Raji (cell line): ENCODE measurements at regions not wholly inside any gene's neighbourhood (a gene's known extent, or its start where the extent isn't known, plus 50 kb on each side); places are given as distances from the start of the nearest gene placed in this dataset.

ENCODE experiments used
- POLR2A ChIP-seq: IDR thresholded peaks from 2 replicates; pipeline ENCODE4 v1.6.1; 2011; ENCODE audit warnings: low read depth, low read length, control low read depth; ENCODE audit not compliant: insufficient read depth

DNA sequence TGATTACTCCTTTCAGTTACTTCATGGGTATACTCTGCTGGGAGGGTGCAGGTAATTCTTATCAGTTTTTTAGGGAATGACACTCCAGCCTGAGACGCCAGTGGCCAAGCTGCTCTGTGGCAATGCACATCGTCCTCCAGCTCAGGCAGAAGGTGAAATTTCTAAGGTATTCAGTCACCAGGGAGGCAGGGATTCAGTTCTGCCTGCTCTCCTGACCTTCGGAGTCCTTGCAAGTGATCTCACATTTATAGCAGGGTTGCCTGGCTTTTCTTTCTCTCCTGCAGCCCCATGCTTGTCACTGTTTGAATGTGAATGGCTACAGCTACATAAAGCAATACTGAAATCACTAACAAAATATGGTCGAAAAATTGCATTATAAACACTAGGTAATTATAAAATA, 1447.5 kb downstream of the EFNB2 start:
- no peak for TF ChIP-seq POLR2A

DNA sequence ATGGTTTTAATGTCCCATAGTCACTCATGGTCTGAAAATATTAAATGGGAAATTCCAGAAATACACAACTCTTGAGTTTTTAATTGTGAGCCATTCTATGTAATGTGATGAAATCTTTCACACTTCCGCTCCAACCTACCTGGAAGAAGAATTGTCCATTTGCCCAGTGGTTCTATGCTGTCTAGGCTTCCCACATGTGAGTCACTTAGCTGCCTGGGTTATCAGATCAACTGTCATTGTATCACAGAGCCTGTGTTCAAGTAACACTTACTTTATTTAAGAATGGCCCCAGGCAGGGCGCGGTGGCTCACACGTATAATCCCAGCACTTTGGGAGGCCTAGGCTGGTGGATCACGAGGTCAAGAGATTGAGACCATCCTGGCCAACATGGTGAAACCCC, 1450.5 kb downstream of the EFNB2 start:
- TF ChIP-seq POLR2A, result no peak

DNA sequence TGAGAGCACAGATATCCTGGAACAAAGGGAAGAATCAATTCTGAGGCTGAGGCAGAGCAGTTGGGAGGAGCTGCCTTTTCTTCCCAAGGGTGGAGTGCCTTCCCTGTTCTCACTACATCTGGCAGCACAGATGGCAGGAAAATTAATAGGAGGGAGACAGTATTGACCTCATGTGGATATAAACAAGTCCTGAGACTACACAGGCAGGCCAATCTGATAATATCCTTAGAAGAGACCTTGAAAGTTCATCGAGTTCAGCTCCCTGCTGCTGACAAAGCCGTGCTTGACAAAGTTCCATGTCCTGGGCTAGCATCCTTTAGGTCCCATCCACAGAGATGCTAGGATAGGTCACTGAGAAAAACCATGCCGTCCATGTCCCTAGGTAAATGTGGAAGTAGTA, 1451.5 kb downstream of the EFNB2 start:
- no peak for TF ChIP-seq POLR2A

DNA sequence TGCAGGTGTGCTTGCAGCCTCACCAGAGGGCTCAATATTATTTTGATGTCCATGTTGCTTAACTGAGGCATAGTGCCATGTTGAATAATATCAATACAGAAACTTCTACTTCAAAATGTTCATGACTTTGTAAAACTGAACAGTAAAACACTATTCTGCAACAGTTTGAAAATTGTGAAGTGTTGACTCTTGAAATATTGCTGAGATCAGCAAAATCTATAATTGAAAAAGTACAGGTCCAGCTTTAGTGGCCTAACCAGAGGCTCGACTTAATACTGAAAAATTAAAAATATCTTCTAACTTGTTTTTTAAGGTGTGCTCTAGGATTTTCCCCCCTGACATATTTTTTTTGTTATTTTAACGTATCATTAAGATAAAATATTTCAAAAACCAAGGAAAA, 1460.7 kb downstream of the EFNB2 start:
- TF ChIP-seq POLR2A, result no peak

DNA sequence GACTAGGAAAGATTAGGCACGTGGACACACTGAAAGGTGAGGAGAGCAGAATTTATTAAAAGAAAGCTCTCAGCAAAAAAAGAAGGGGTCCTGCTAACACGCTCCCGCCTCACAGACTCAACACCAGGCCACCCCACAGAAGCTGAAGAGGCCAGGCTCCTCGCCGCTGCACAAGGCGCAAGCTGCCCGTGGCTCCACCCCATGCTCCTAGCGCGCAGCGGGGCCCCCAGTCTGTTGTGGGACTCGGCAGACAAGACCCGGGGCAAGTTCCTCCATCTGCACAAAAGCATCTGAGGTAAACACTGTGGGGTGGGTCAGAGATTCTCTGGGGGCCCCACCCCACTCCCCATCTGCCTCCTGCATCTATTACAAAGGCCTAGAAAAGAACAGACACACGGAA, 1462.4 kb downstream of the EFNB2 start:
- no peak for TF ChIP-seq POLR2A

DNA sequence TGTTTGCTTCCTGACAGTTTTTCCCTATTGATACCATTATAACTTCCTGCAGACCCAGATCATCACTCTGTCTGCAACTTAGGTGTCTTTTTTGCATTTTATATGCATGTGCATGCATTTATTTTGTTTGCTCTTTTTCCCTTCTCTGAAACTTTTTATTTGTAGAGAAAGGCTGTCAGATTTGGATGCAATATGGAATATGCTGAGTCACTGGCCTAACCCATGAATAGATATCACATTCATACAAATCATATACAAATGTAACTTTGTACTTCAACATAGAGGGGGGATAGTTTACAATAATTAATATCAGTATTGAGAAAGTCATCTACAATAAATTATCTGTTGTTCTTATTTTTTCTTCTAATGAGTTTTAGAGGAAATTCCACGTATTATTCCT, 1465.0 kb downstream of the EFNB2 start:
- no peak for TF ChIP-seq POLR2A

DNA sequence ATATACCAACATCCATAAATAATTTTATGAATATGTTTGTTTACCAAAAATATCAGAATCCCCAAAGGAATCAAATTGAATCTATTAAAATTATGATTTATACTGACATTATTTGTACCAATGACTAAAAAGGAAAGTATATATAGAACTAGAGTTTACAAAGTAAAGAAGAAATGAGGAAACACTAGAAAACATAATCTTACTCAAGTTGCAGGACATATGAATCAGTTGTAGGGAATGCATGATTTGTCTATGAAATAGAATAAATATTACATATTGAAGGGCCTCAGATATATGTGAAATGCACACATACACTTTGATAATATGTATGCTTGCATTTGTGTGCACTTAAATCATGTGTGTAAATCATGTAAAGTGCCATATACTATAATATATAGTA, 1466.4 kb downstream of the EFNB2 start:
- TF ChIP-seq POLR2A, result no peak

DNA sequence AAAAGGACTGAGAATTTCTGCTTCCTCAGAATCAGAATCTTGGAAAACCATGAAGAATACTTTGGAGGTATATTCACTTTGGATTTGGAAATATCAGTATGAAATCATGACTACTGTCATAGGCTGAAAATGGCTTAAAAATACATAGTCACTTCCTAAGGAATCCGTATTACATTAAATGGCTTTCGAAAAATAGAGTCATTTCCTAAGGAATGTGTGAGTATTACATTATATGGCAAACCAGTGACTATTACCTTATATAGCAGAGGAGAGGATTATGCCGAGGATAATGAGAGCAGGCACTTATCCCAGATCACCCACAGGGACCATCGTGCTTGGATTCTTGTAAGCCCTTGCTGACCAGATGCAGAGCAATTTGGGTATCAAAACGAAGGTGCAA, 1471.8 kb downstream of the EFNB2 start:
- no peak for TF ChIP-seq POLR2A

DNA sequence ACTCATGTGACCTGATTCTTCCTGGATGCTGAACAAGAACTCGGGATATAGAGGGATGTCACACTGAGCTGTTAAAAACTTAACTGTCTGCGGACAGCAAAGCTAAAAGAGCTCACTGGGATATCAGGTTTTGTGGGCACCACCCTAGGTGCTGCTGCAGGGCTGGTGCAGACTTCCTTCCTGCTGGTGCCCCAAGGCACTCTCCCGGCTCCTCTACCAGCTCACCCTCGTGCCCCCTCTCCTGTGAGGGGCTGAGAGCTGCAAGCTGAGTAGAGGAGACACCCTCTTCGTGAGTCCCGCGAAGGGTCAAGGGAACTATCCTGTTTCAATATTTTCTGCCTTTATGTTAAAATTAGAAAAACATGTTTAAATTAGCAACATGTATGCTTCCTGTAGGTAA, 1475.7 kb downstream of the EFNB2 start:
- no peak for TF ChIP-seq POLR2A

DNA sequence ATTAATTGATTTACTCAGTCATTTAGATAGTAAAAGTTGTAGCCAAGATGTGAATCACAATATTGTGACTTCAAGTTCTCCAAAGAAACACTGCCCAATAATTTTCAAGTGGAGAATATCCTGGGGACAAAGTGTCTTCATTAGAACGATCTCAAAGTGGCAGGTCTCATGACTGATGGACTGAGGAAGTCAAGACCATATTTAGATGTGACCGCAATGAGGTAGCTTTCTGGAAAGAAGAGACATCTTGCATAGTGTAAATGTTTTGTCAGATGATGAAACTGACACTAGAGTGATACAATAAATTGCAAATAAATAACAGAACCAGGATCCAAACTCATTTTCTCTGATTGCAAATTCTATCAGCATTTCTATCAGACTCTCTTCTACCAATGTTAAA, 1476.9 kb downstream of the EFNB2 start:
- no peak for TF ChIP-seq POLR2A

DNA sequence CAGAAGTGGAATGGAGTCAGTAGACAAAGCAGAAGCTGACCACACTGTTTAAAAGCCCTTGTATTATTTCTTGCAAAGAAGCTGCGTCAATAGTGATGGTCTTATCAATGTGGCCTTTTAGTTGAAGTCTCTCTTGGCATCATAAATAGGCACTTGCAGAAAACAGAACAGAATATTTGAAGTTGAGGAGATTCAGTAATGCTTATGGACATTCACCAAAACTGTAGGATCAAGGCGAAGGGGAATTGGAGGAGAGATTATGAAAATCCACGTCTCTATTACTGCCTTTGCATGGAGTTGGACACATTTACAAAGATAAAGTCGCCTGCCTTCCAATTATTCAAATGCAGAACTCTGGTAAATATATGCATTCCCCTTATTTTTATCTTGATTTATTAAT, 1482.8 kb downstream of the EFNB2 start:
- no peak for TF ChIP-seq POLR2A

DNA sequence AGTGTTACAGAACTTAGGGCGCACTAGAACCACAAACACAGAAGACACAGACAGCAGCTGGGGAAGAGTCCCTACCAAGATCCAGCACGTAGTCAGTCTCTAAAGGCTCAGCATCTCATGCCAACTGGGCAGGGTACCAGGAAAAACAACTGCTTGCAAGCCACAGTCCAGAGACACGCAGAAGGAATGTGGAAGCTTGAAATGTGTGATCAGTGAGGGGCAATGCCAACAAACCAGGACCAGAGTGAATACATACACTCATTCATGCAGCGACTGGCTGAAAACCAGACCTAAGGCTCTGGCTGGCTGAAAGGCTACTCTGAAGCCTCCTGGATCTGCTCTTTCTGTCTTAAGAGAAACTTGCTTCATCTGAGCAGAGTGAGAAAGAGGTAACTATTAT, 1484.8 kb downstream of the EFNB2 start:
- TF ChIP-seq POLR2A, result no peak

DNA sequence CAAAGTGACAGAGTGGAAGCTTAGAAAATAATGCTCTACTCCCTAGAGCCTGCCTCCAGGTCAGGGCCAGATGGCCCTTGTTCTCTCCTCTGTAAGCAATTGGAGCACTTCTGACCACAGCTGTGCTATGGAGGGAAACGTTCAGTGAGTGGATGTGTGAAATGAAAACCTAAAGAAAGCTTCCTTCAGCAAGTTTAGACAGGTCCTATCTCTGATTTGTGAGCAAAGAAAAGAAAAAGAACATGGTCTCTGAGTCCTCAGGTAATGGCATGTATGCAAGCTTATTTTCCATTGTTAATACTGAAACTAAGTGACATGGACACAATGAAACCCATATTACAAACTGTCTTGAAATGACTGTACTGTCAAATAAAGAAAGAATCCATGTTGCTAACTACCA, 1486.8 kb downstream of the EFNB2 start:
- TF ChIP-seq POLR2A, result no peak

DNA sequence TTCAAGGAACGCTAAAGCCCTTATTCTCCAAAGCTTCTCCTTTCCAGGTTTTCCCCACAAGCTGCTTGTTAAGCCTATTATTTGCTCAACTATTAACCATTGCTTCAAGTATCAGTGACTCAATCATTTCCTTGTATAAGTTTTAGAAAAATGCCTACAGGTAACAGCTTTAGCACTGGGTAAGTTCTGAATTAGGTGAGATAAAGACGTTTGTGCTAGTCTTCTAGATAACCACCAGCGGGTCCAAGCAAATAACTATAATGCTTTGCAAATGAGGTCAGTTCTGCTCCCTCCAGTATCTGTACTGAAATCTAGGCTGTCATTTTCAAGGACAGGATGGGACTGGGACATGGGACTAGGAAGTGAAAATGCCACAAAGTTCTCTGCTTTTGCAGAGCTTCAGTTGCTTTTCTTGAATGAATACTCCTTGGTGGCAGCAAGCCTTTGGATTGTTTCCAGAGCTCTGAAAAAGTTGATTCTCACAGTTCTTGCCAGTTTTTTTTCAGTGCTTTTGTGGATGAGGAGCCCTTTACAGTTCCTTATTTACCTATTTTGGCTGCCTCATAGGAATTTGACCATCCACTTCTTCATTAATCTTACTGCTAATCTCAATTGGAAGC, 1487.7 kb downstream of the EFNB2 start:
- no peak for TF ChIP-seq POLR2A

DNA sequence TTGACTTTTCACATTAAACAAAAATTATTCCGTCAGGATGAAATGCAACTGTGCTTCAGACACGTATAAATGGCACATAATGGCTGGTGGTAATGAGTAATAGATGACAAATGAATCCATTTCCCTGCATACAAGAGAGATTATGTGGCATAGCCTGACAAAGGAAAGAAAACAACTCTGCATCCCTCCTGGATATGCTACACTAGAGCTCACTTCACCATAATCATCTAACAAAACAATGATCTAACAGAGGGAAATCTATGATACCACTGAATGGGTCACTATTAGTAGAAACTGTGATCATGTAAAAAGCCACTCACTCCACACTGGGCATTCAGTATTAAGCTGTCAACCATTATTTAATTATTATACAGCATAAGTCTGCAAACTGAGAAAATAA, 1498.4 kb downstream of the EFNB2 start:
- TF ChIP-seq POLR2A, result no peak

DNA sequence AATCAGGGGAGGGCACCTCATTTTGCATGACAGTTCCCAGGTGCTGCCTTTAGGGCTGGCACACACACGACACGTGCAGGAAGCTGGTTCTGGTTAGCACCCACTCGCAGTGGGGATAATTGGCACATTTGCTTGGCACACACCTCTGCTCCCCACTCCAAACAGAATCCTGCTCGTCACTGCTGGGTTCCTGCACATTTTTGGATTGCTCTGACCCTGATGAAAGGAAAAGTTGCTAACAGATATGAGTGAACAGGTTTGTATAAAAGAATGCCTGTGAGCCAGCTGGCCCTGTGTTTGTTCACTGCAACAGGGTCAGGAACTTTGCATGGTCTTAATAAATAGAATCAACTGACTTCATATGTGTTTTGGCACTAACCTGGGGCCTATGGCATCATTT, 1500.4 kb downstream of the EFNB2 start:
- no peak for TF ChIP-seq POLR2A

DNA sequence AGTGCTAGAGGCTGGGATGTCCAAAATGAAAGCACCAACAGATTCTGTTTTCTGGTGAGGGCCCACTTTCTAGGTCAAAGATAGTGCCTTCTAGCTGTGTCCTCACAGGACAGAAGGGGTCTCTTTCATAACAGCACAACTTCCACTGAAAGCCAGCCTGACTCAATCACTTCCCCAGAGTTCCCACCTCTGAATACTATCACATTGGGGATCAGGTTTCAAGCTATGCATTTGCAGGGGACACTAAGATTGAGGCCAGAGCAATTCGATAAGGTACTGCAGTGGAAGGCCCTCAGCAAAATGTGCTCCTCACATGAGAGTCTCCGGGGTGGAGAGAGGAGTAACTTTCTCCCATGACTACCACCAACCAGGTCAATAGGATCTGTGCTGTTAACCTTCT, 1501.5 kb downstream of the EFNB2 start:
- TF ChIP-seq POLR2A, result no peak

DNA sequence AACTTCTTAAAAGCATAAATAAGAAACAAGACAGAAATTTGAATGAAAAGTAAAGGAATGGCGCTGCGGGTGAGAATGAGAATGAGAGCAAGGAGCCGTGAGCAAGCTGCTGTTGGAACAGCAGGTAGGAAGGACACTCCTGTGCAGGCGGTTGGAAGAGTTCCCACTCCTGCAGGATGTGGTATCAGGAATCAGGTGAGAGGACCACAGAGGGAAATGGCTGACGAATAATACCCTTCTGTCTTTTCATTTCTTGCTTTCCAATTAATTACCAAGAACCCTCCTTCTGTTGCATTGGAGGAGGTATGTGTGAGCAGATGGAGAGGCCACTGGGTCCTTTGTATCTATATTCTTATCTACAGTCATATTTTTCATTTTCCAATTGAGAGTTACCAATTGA, 1504.2 kb downstream of the EFNB2 start:
- TF ChIP-seq POLR2A, result no peak
